ENCODE measurements at regions not wholly inside any gene's neighbourhood (a gene's known extent, or its start where the extent isn't known, plus 50 kb on each side); places are given as distances from the start of the nearest gene placed in this dataset.

DNA sequence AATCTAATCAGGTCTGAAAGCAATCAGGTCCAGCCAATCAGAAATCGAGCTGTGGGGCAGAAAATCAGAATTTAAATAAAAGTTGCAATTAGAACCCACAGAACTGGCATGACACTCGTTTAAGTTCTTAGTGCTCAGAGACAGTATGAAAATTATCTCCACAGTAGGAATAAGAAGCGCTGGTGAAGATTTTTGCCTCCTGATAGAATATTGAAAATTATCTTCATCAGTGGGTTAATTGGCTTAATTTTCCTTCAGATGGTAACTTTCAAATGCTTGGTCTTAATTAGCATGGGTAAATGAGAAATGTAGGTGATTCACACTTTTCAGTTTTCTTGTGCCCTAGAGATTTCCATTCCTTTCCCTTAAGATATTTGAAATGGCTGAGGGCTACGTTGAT is 109.1 kb upstream of the MDFIC2 start:
- DNase-seq (ENCODE audit: low read depth in 4 of 4, low spot score in 3 of 4), result no peak

DNA sequence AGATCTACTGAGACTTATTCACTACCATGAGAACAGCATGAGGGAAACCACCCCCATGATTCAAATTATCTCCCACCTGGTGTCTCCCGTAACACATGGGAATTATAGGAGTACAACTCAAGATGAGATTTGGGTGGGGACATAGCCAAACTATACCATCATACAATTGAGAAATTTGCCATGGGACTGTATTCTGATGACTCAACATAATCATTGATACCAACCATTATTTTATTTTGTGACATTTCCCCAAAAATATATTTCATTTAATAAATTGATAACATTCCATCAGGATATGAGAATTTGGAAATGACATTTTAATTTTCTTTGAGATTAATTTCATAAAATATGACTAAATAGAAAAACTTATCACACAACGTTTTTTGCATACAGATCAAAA is 96.6 kb upstream of the MDFIC2 start:
- no peak for DNase-seq (ENCODE audit: low read depth in 4 of 4, low spot score in 3 of 4)

DNA sequence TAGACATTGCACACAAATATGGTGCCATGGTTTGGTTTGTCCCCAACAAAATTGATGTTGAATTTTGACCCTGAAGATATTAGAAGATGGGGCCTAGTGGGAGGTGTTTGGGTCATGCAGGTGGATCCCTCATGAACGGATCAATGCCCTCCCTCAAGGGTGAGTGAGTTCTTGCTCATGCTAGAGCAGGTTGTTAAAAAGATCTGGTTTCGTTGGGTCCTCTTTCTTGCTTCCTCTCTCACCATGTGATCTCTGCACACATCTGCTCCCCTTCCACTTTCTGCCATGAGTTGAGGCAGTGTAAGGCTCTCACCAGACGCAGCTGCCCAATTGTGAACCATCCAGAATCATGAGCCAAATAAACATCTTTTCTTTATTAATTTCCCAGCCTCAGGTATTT is 87.8 kb upstream of the MDFIC2 start:
- DNase-seq (ENCODE audit: low read depth in 4 of 4, low spot score in 3 of 4), result no peak

DNA sequence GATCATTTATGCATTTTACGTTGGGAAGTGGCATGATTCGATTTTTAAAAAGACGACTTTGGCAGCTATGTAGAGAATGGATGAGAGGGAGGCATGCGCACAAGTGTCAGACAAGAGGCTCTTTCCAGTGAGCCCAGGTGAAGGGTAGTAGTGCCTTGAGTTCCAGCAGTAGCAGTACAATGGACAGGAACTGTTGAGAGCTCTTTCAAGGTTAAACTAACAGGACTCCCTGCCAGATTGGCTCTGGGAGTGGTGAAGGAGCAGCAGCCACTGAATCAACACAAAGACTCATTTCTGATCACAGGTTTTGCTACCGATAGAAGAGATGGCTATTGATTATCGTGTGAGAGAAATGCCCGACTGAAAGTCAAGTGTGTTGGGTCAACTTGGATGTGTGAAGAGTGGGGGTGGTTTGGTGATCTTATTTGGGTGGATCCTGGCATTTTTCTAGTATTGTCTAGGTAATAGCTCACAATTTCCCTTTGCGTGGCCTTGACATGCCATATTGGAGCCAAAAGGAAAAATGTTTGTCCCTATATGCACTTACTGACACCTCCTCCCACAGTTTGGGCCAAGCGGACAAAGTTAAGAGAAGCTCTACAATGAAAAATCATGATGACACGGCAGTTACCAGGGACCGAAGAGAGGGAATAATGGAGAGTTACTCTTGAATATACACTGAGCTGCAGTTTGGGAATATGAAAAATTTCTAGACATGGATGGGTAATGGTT is 81.6 kb upstream of the MDFIC2 start:
- DNase-seq (ENCODE audit: low read depth in 4 of 4, low spot score in 3 of 4), result no peak

DNA sequence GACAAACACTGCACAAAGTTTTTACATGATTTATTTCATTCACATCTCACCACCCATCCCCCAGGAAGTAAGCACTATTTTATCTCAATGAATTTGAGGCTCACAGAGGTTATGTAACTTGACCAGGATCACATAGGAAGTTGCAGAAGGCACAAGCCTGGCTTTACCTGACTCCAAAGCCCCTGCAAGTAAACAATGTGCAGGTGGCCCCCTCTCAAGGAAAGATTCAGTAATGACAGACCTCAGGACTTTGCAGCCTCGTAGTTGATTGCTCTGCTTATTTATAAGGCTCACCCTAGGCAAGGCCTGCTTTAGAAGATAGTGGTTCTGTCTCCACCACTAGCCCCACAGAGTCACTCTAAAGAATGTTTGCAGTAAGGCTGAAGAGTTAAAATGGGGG is 79.8 kb upstream of the MDFIC2 start:
- no peak for DNase-seq (ENCODE audit: low read depth in 4 of 4, low spot score in 3 of 4)

DNA sequence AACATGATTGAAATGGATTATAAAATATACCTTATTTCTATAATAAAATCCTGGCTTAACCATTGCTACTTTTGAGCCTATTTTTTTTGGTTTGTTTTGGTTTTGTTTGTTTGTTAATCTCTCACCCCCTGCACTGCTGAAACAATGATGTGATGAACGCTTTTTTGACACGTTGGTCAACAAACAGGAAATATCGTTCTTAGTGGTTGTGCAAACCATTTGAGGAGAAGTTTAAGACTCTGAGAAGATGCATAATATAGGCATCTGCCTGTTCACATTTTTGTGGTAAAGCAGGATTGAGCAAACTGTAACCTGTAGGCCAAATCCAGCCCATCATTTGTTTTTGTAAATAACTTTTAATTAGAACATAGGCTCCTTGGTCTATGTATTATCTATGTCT is 75.5 kb upstream of the MDFIC2 start:
- no peak for DNase-seq (ENCODE audit: low read depth in 4 of 4, low spot score in 3 of 4)

DNA sequence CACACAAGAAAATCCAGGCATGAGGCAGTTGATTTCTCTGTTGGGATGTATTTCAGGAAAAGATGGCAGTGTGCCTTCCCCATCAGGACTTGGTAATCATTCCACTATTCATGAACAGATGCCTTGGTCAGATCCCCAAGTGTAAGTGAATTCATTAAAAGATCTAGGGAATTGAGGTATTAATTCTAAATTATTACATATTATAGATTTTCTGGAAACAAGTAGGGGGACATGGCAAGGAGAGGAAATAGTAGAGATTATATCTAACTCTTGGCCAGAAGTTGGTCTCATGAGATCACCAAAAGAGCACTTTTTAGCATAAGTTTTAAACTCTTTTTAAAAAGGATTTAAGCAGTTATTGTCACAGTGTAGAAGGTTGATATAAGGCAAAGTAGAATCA is 74.4 kb upstream of the MDFIC2 start:
- no peak for DNase-seq (ENCODE audit: low read depth in 4 of 4, low spot score in 3 of 4)

DNA sequence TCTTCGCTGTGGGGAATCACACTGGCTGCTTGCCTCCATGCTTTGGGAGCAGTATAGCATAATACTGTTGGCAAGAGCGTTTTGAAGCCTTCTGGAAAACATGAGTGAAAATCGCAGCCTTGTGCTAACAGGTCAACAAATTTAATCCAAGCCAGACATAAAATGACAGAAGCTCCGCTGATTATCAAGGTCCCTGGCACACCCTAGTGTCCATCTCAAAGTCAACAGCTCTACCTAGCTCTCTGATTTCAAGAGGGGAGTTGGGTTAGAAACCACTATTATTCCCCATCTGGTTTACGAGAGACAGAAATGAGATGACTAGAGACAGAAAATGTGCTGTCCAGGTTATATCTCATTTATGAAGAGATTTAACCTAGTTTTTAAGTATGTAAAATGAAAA is 73.6 kb upstream of the MDFIC2 start:
- DNase-seq (ENCODE audit: low read depth in 4 of 4, low spot score in 3 of 4), result no peak

DNA sequence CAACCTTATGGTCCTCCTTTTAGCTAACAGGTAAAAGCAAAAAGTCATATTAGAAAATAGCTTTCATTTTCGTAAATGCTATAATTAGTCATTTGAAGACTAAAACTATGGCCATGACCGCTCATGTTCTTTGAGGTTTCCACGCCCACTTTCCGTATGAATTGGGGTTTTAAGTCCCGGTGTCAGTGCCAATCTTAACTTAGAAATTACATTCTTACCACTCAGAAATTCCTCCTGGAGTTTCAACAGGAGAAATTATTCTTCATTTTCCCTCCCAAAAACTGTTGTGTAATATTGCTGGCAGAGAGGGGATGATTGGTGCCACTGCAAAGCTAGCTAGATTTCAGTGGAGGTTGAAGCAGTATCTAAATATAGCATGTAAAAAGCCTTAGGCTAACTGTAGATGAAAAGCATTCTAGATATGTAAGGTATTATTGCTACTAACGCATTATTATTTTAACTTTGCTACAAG is 71.0 kb upstream of the MDFIC2 start:
- DNase-seq (ENCODE audit: low read depth in 4 of 4, low spot score in 3 of 4), result no peak

DNA sequence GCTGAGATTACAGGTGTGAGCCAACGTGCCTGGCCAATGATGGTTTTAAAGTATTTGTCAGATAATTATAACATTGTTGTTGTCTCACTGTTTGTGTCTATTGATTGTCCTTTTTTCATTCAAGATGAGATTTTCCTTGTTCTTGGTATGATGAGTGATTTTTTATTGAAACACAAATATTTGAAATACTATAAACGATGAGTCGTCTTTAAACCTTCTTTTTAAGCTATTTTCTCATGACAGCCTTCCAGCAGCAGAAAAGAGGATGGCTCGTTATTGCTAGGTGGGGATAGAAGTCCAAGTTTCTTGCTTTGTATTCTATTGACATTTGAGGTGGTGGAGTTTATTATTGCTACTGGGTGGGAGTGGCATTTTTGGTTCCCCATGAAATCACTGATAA is 61.7 kb upstream of the MDFIC2 start:
- no peak for DNase-seq (ENCODE audit: low read depth in 4 of 4, low spot score in 3 of 4)
